Kidney (tissue), 13 donors: ENCODE measurements at regions not wholly inside any gene's neighbourhood (a gene's known extent, or its start where the extent isn't known, plus 50 kb on each side); places are given as distances from the start of the nearest gene placed in this dataset.

Experiments used
- DNase-seq, 5 donors: peaks; one replicate each; pipeline ENCODE4 v3.0.0-alpha.2; 2013 to 2020
- FAIRE-seq: peaks from 2 replicates; lab custom pipeline; 2012; peaks lifted over from hg19 to GRCh38; lab: Jason Lieb, UNC
- H3K27ac ChIP-seq, 2 donors: one replicate each; pipeline ENCODE4 v1.7.0; 2013; ENCODE audit warnings: low read depth in 2 of 2, low read length in 2 of 2, inconsistent platforms in 1 of 2
- H3K27me3 ChIP-seq: one replicate; pipeline ENCODE4 v1.7.1; 2013; ENCODE audit warnings: low read length, inconsistent platforms; ENCODE audit not compliant: control insufficient read depth, insufficient read depth
- H3K36me3 ChIP-seq, 3 donors: one replicate each; pipeline versions ENCODE4 v1.7.0 to v1.7.1; 2013; ENCODE audit warnings: low read length in 3 of 3, control low read depth in 1 of 3, inconsistent platforms in 1 of 3; ENCODE audit not compliant: insufficient read depth in 3 of 3, control insufficient read depth in 2 of 3
- H3K4me1 ChIP-seq, 3 donors: one replicate each; pipeline versions ENCODE4 v1.7.0 to v1.7.1; 2013; ENCODE audit warnings: low read length in 3 of 3, inconsistent platforms in 1 of 3, low read depth in 1 of 3; ENCODE audit not compliant: control insufficient read depth in 2 of 3, insufficient read depth in 2 of 3
- H3K4me3 ChIP-seq, 3 donors: one replicate each; pipeline versions ENCODE4 v1.7.0 to v1.8.1; 2013; ENCODE audit warnings: low read length in 3 of 3, control low read depth in 1 of 3, inconsistent platforms in 1 of 3
- H3K9ac ChIP-seq, 3 donors: one replicate each; pipeline versions ENCODE4 v1.7.0 to v1.7.1; 2013; ENCODE audit warnings: low read length in 3 of 3, control low read depth in 1 of 3, inconsistent platforms in 1 of 3
- H3K9me3 ChIP-seq, 3 donors: one replicate each; pipeline versions ENCODE4 v1.7.0 to v1.7.1; 2013; ENCODE audit warnings: low read length in 3 of 3, control low read depth in 1 of 3, inconsistent platforms in 1 of 3; ENCODE audit not compliant: control insufficient read depth in 2 of 3, insufficient read depth in 1 of 3
- CTCF ChIP-seq: IDR thresholded peaks from 3 replicates; pipeline ENCODE4 v1.5.1; 2012; ENCODE audit warnings: mild to moderate bottlenecking, moderate library complexity, borderline replicate concordance; ENCODE audit not compliant: insufficient read depth; ENCODE audit errors: extremely low read depth
- intact Hi-C: fragments of 100-400 bp; cut with DNase I; formaldehyde crosslinking; loops from one replicate; pipeline ENCODE4 v1.11.1; 2022
- donor health status: control.
- donor health status: control.
- donor health status: control.
- donor health status: control.
- donor health status: control.
- donor health status: DM: yes; HTN: yes; CAD: no.
- donor health status: Normal renal cell carcinoma (clear cell type).

DNA sequence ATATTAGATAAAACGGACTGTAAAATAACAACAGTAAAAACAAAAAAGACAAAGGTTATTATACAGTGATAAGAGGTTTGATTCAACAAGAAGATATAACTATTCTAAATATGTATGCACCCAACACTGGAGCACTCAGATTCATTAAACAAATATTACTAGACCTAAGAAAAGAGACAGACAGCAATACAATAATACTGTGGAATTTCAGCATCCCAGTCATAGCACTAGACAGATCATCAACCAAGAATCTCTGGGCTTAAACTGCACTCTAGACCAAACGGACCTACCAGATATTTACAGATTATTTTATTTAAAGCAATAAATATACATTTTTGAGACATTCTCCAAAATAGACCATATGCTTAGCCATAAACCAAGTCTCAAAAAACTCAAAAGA lies 263.8 kb downstream of the C6orf118 start:
- Histone ChIP-seq H3K27ac (no peak overlapping the region), H3K9me3 (no peaks in the 10 kb centered on the region), H3K27me3 (no peaks in the 10 kb centered on the region), H3K4me1 (no peaks in the 10 kb centered on the region), H3K4me3 (no peak overlapping the region), H3K36me3 (no peaks in the 10 kb centered on the region), H3K9ac (no peak overlapping the region)
- intact Hi-C loops = no loop called here
- no peak for TF ChIP-seq CTCF
- DNase-seq = no peak
- no peak for FAIRE-seq

GRCh38 chr6:165042912-165043311 lies 266.5 kb downstream of the C6orf118 start:
- no peak for TF ChIP-seq CTCF
- Histone ChIP-seq H3K27me3 (no peaks in the 10 kb centered on the region), H3K4me3 (no peak overlapping the region), H3K9me3 (peaks cover 0 to 5% (median 0%) of the 10 kb centered on the region in 3 donors), H3K36me3 (no peaks in the 10 kb centered on the region), H3K4me1 (no peaks in the 10 kb centered on the region), H3K9ac (no peak overlapping the region), H3K27ac (no peak overlapping the region)
- FAIRE-seq (no peak), DNase-seq (no peak)
- intact Hi-C loops = no loop called here

GRCh38 chr6:165040440-165040839 lies 269.0 kb downstream of the C6orf118 start:
- Histone ChIP-seq H3K9me3 (peaks cover 0 to 5% (median 0%) of the 10 kb centered on the region in 3 donors), H3K9ac (no peak overlapping the region), H3K27me3 (no peaks in the 10 kb centered on the region), H3K4me1 (no peaks in the 10 kb centered on the region), H3K36me3 (no peaks in the 10 kb centered on the region), H3K27ac (no peak overlapping the region), H3K4me3 (no peak overlapping the region)
- TF ChIP-seq CTCF = no peak
- no peak for FAIRE-seq
- DNase-seq = no peak
- intact Hi-C loops = no loop called here

GRCh38 chr6:165034271-165034741 lies 275.1 kb downstream of the C6orf118 start:
- Histone ChIP-seq H3K27me3 (no peaks in the 10 kb centered on the region), H3K36me3 (no peaks in the 10 kb centered on the region), H3K9me3 (no peaks in the 10 kb centered on the region), H3K27ac (no peak overlapping the region), H3K9ac (no peak overlapping the region), H3K4me1 (no peaks in the 10 kb centered on the region), H3K4me3 (no peak overlapping the region)
- TF ChIP-seq CTCF = no peak
- FAIRE-seq = no peak
- no peak for DNase-seq
- intact Hi-C loops = no loop called here
